Testis (tissue), 2 donors: ENCODE measurements at regions not wholly inside any gene's neighbourhood (a gene's known extent, or its start where the extent isn't known, plus 50 kb on each side); places are given as distances from the start of the nearest gene placed in this dataset.

Experiments used
- CTCF ChIP-seq, 3 experiments: fragments of 450-650 bp in 2 of 3; fragments of 200-600 bp in 1 of 3; sonication (generic) in 1 of 3; IDR thresholded peaks; one replicate each; pipeline ENCODE4 v1.5.1; 2016 to 2019; ENCODE audit warnings: antibody characterized with exemption in 3 of 3, mild to moderate bottlenecking in 2 of 3, moderate library complexity in 1 of 3
- POLR2A ChIP-seq: fragments of 450-650 bp; IDR thresholded peaks from one replicate; pipeline ENCODE4 v1.6.1; 2017; ENCODE audit warnings: antibody characterized with exemption, mild to moderate bottlenecking, moderate library complexity

GRCh38 chrX:129230168-129230567, 293.1 kb downstream of the SMARCA1 start:
- TF ChIP-seq CTCF (IDR thresholded peaks at IDR 0.05) (no peak), POLR2A (no peak)
